Retina (tissue), 1 donor: ENCODE measurements at regions not wholly inside any gene's neighbourhood (a gene's known extent, or its start where the extent isn't known, plus 50 kb on each side); places are given as distances from the start of the nearest gene placed in this dataset.
"Not testable (repeated sequence)": the region's sequence is repeated elsewhere in the genome, so short reads cannot be mapped to it uniquely, and the experiment has no call there.

Source experiments
- DNase-seq: peaks from one replicate; pipeline ENCODE4 v3.0.0-alpha.2; 2016

DNA sequence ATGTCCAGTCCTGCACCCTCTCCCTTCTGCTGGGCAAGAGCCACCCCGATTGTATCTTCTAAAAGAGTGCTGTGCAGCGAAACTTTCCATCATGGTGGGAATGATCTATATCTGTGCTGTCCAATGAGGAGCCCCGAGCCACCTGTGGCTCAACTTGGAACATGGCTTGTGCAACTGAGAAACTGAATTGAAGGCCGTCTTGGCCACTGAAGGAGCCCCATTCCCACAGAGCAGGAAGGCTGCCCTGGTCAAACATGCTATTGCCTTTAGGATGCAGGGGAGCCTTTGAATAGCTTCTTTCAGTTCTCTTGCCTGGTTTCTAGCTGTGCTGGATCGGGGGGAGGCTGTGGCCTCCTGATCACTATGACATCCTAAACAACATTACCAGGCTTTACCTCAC lies 427.6 kb downstream of the SETD4 start:
- no peak for DNase-seq

GRCh38 chr21:35628316-35628715 lies 432.0 kb downstream of the SETD4 start:
- DNase-seq, result no peak

- DNase-seq, result no peak
These were observed 432.9 kb downstream of the SETD4 start for GRCh38 chr21:35627462-35627861.

GRCh38 chr21:35625576-35625975 lies 434.8 kb downstream of the SETD4 start:
- no peak for DNase-seq

DNA sequence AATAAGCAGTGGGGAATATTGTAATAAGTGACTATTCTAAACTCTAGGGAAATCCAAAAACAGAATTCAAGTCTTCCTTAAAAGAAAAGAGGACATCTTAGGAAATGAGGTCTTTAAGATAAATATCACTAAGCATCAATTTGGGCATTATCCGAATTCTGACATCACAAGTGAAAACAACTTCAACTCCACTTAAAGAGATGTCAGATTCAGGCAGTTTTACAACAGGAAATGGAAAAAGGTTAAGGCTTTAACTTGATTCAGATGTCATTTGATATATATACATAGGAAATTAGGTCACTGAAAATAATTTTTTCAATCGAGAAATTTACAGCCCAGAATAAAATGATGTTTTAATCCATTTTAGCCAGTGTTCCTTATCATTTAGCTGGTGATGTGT lies 435.4 kb downstream of the SETD4 start:
- no peak for DNase-seq

DNA sequence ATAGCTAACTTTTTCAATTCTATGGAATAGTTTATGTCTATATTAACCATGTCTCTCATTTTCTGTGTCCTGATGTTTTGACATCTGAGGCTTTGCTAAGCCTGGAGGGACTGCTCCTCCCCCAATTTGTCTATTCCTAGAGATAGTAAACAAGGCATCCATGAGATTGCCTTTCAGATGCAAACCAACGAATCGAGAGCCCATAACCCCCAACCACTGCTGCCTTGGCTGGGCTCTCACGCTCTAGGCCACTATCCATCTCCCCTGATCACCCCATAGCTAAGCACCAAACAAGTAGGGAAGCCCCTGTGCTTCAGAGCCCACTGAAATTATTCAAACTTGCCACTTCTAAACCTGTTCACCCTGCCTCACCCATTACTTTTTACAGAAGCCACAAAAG lies 437.7 kb downstream of the SETD4 start:
- no peak for DNase-seq

- no peak for DNase-seq
These were observed 441.1 kb downstream of the SETD4 start for GRCh38 chr21:35619184-35619583.

DNA sequence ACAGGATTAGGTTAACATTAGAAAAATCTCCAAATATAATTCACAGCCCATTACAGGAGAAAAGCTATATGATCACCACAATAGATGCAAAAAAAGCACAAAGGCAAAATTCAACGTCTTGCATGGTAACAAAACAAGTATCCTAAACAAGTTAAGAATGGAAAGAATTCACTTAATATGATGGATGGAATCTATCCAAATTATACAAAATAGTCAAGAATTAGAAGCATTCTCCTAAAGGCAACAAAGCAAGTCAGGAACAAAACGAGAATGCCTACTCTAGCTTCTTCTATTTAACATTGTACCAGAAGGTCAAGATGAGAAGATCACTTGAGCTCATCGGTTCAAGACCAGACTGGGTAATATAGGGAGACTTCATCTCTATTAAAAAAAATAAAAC lies 442.8 kb downstream of the SETD4 start:
- DNase-seq, result no peak

GRCh38 chr21:35616090-35616489 lies 444.2 kb downstream of the SETD4 start:
- no peak for DNase-seq

DNA sequence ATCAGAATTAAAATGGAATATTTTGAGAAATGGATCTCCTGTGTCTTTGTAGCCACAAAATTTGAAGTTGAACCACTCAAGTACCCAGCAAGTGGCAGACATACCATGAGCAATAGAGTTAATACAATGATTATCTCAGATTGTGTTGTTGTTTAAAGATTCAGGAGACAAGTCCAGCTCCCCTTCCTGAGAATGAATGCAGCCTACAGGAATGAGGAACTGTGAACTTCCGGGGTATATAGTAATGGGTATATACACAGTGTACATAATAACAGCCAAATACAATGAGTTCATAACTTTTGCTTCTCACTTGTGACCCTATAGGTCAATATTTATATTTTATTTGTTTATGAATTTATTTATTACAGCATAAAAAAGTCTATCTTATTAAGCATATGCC lies 445.0 kb downstream of the SETD4 start:
- no peak for DNase-seq

DNA sequence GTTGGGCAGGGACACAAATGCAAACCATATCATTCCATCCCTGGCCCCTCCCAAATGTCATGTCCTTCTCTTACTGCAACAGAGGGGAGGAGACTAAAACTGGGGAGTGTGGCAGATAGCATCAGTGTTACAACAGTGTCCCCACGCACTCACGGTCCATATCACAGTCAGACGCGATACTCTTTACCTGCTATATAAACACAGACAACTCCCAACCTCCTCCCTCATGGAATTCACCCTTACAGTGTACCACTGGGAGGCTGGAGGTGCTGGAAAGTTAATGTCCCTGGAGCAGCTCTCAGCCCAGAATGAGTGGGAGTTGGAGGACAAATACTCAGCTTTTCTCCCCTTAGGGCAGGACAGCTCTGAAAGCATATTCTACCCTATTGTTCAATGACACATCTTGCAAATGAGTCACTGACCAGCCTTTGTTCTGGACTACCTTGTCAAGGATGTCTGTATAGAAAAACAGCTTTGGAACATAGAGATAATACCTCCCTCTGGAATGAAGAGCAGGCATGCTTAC lies 445.9 kb downstream of the SETD4 start:
- DNase-seq, result no peak

- no peak for DNase-seq
These were observed 448.6 kb downstream of the SETD4 start for GRCh38 chr21:35611708-35612132.

DNA sequence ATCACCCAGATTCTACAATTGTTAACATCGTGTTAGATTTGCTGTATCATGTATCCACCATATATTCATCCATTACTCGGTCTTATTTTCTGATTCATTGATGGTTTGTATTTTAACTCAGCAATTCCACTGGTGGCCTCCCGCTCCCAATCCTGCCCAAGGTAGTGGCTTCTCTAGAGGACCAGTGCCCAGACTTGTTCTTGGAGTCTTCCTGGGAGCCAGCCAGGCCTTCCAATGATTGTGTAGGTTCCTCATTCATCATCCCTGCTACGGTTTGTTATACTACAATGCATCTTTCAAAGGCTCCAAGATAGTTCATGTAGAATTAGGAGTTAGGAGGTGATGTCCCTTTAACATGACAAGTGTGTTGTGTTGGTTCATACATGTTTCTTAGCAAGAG lies 451.1 kb downstream of the SETD4 start:
- DNase-seq, result no peak

- no peak for DNase-seq
These were observed 452.9 kb downstream of the SETD4 start for GRCh38 chr21:35607406-35607805.

DNA sequence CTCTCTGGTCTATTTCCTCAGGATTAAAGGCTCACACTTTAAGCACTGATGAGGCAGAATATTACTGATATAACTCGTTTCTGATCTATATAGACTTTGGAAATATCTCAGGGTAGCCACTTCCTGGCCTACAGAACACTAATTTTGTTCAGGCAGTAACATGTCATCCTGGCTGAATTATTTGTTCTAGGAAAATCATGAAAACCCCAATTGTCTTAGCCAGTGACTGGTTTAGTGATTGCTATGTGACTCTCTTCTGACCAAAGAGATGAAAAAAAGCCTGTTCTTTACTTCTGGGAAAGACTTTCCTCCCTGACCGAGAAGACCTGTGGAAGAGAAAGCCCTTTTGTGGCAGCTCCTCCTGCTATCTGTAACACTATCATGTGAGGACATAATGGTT lies 453.7 kb downstream of the SETD4 start:
- no peak for DNase-seq

GRCh38 chr21:35606146-35606545 lies 454.2 kb downstream of the SETD4 start:
- no peak for DNase-seq

GRCh38 chr21:35603494-35603893 lies 456.8 kb downstream of the SETD4 start:
- no peak for DNase-seq

DNA sequence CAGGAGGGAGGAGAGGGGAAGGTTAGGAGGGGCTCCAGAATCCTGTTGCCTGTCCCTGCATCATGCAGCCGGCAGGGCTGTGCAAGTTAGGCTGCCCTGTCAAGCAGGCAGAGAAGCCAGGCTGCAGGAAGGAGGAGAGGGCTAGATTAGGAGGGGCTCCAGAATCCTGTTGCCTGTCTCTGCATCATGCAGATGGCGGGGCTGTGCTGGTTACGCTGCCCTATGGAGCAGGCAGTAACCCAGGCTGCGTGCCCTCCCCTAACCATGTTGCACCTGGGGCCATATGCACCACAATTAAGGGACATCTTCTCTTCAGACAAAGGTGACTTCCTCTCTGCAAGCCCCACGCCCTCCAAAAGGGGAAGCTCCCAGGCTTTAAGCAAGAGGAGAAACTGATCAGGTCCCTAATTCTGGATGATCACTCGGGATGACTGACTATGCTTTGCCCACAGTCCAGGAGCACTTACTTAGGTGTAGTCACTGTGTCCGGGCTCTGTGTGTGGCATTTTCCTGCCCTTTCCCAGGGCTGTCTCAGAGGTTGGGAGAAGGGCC lies 457.4 kb downstream of the SETD4 start:
- DNase-seq, result no peak

- DNase-seq, result no peak
These were observed 459.1 kb downstream of the SETD4 start for GRCh38 chr21:35601211-35601610.

DNA sequence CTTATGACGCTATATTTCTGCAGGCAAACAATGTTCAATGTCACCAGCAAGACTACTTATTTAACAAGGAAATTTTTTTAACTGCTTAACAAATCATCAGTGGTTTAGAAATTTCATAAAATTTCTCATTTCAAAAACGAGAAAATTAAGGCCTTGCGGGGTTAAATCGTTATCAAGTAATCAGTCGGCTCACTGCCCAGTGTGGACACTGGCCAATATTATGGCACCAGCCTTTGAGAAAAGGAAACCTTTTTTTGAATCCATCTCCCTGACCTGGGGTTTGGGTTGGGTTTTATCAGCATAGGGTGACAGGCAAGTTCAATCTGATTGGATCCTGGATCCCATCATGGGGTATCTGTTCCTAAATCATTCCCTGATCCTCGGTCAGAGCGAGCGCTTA lies 461.2 kb downstream of the SETD4 start:
- DNase-seq, result no peak

GRCh38 chr21:35597750-35598339 lies 462.5 kb downstream of the SETD4 start:
- DNase-seq, result no peak

- DNase-seq, result no peak
These were observed 465.4 kb downstream of the SETD4 start for GRCh38 chr21:35594905-35595304.

DNA sequence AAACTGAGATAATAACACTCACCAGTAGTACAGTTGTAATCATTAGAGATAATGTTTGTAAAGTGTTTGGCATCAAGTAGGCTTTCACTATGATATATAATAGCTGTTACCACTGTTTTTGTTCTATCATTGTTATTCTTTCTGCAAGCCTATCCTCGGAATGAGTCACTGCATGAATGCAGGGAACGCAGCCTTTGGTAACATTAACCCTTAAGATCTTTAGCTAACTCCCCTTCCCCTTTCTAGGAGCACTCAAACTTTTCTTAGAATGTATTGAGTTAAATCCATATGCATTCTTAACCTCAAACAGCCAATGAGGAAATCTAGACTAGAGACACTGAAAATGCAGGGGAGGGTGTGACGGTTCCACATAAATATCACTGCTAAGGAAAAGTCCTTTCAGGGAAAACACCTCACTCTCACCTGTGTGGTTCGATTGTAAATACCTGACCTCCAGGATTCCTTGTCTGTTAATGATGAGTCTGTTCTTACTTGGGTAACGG lies 467.3 kb downstream of the SETD4 start:
- DNase-seq, result no peak

GRCh38 chr21:35590284-35590683 lies 470.0 kb downstream of the SETD4 start:
- not testable (repeated sequence) for DNase-seq

DNA sequence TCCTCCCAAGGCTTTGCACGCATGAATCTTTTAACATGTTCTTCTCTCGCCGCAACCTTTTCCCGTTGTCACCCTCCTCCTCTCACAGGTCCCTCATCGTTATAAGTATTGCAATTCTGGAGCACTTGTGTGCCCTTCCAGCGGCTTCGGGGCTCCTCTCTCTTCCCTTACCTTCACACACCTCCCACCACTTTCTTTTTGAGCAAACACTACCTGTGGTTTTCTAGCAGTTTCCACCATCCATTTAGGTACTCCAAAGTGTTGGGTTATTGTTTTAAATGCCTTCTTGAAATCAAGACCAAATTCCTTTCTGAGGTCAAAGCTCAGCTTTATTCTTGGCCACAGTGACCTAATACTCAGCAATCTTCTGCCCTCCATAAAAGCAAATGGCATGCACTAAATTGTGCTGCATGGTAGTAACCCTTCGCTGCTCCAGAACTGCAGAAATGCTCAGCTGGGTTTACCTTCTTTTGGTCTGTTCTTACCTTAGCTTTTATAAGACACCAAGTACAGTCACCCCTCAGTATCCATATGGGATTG lies 472.4 kb downstream of the SETD4 start:
- DNase-seq, result no peak
